ENCODE measurements at regions not wholly inside any gene's neighbourhood (a gene's known extent, or its start where the extent isn't known, plus 50 kb on each side); places are given as distances from the start of the nearest gene placed in this dataset.
A peak's percentile ranks its signal among the peaks of the same experiment; 100 is the strongest.

DNA sequence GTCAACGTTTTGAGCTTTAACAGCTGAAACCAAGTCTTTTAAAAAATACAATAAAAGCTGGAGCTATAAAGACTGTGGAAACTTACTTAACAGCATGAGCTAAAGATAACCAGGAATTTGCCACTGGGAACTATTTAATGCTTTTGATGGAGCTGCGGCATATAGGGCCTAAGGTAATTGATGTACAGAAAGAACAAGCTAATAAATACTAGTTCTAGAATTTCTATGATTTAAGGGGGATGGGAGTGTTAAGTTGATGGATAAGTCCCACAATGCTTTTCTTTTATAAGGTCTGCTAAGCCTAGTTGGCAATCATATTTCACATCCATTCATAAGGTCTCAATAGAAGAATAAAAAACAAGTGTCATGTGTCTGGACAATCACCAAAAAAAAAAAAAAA is 334.0 kb upstream of the DMAC1 start:
- Mint-ChIP-seq H3K27me3 (ENCODE audit: insufficient read depth) (no peaks in the 10 kb centered on the region), H3K9me3 (no peaks in the 10 kb centered on the region), H3K27ac (no peak overlapping the region), H3K4me1 (ENCODE audit: low read depth) (no peaks in the 10 kb centered on the region), H3K4me3 (no peak overlapping the region), H3K36me3 (ENCODE audit: low read depth) (no peaks in the 10 kb centered on the region)
- intact Hi-C loops (cut with micrococcal nuclease), result no loop called here
- DNase-seq (ENCODE audit: low spot score), result no peak

DNA sequence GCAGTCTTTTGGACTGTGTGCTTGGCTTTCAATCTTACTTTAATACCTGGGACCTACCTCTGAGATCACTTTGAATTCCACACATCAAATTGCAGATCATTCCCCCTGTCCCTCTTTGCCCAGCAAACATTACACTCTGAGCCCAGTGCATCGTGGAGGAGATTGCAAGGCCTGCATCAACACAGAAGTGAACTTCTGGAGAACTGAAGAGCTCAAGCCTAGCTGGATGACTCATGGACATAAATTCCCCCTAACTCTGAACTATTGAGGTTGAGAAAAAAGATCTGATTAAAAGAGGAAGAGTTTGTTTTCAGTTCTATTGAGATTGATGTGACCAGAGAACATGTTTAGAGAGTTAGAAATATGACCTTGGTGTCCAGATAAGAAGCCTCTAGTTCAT is 316.0 kb upstream of the DMAC1 start:
- Mint-ChIP-seq H3K4me3 (no peak overlapping the region), H3K4me1 (ENCODE audit: low read depth) (peaks cover 11% of the 10 kb centered on the region), H3K36me3 (ENCODE audit: low read depth) (peaks cover 2% of the 10 kb centered on the region), H3K27me3 (ENCODE audit: insufficient read depth) (no peaks in the 10 kb centered on the region), H3K9me3 (peaks cover 4% of the 10 kb centered on the region), H3K27ac (peak overlapping the region; percentile 49)
- intact Hi-C loops (cut with micrococcal nuclease), result loop anchor here (5.0 kb wide), 1 partner anchor 208 kb away; no protein-coding TSS in a partner anchor
- DNase-seq (ENCODE audit: low spot score), result no peak

GRCh38 chr9:8114826-8115225 is 315.2 kb upstream of the DMAC1 start:
- no peak overlapping the region for H3K27ac Mint-ChIP-seq
- intact Hi-C loops (cut with micrococcal nuclease), result loop anchor here (5.0 kb wide), 1 partner anchor 208 kb away; no protein-coding TSS in a partner anchor
- H3K4me3 Mint-ChIP-seq, result no peak overlapping the region
- peaks cover 4% of the 10 kb centered on the region for H3K9me3 Mint-ChIP-seq
- H3K36me3 Mint-ChIP-seq (ENCODE audit: low read depth), result peaks cover 2% of the 10 kb centered on the region
- peaks cover 11% of the 10 kb centered on the region for H3K4me1 Mint-ChIP-seq (ENCODE audit: low read depth)
- DNase-seq (ENCODE audit: low spot score), result no peak
- H3K27me3 Mint-ChIP-seq (ENCODE audit: insufficient read depth), result no peaks in the 10 kb centered on the region

GRCh38 chr9:8106362-8106761 is 306.8 kb upstream of the DMAC1 start:
- Mint-ChIP-seq H3K27ac (no peak overlapping the region), H3K9me3 (peaks cover 4% of the 10 kb centered on the region), H3K4me1 (ENCODE audit: low read depth) (no peaks in the 10 kb centered on the region), H3K36me3 (ENCODE audit: low read depth) (no peaks in the 10 kb centered on the region), H3K4me3 (no peak overlapping the region), H3K27me3 (ENCODE audit: insufficient read depth) (no peaks in the 10 kb centered on the region)
- DNase-seq (ENCODE audit: low spot score), result no peak
- intact Hi-C loops (cut with micrococcal nuclease), result no loop called here

- no peak for DNase-seq (ENCODE audit: low spot score)
- Mint-ChIP-seq H3K4me1 (ENCODE audit: low read depth) (no peaks in the 10 kb centered on the region), H3K36me3 (ENCODE audit: low read depth) (no peaks in the 10 kb centered on the region), H3K9me3 (peaks cover 8% of the 10 kb centered on the region), H3K4me3 (no peak overlapping the region), H3K27me3 (ENCODE audit: insufficient read depth) (no peaks in the 10 kb centered on the region), H3K27ac (no peak overlapping the region)
- intact Hi-C loops (cut with micrococcal nuclease), result no loop called here
Measured at GRCh38 chr9:8101607-8102006, 302.0 kb upstream of the DMAC1 start.

GRCh38 chr9:8096091-8096490 is 296.5 kb upstream of the DMAC1 start:
- Mint-ChIP-seq H3K36me3 (ENCODE audit: low read depth) (no peaks in the 10 kb centered on the region), H3K4me3 (no peak overlapping the region), H3K27me3 (ENCODE audit: insufficient read depth) (no peaks in the 10 kb centered on the region), H3K27ac (no peak overlapping the region), H3K4me1 (ENCODE audit: low read depth) (no peaks in the 10 kb centered on the region), H3K9me3 (peaks cover 10% of the 10 kb centered on the region)
- intact Hi-C loops (cut with micrococcal nuclease), result no loop called here
- no peak for DNase-seq (ENCODE audit: low spot score)

GRCh38 chr9:8095672-8096086 is 296.1 kb upstream of the DMAC1 start:
- Mint-ChIP-seq H3K27me3 (ENCODE audit: insufficient read depth) (peaks cover under 1% of the 10 kb centered on the region), H3K4me3 (no peak overlapping the region), H3K4me1 (ENCODE audit: low read depth) (no peaks in the 10 kb centered on the region), H3K27ac (no peak overlapping the region), H3K36me3 (ENCODE audit: low read depth) (no peaks in the 10 kb centered on the region), H3K9me3 (peaks cover 10% of the 10 kb centered on the region)
- no peak for DNase-seq (ENCODE audit: low spot score)
- intact Hi-C loops (cut with micrococcal nuclease), result no loop called here

DNA sequence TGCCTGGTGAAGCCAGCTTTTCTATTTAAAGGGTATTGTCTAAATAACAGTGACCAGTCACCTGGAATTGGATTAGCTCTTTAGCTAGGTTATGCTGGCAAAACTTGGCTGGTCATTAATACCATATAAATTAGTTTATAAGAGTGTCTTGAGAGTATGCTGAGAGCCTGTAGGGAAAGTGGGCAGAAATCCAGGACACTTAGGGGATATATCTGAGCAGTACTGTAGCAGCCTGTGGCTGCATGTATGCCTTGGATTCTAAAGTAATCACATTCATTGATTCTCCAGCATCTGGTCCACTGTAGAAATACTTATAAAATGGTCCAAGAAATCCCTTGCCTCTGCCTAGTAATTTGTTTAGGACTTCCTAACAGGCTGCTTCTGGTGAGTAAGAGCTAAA is 288.9 kb upstream of the DMAC1 start:
- intact Hi-C loops (cut with micrococcal nuclease), result no loop called here
- Mint-ChIP-seq H3K4me3 (no peak overlapping the region), H3K27me3 (ENCODE audit: insufficient read depth) (peaks cover 6% of the 10 kb centered on the region), H3K9me3 (no peaks in the 10 kb centered on the region), H3K27ac (no peak overlapping the region), H3K4me1 (ENCODE audit: low read depth) (no peaks in the 10 kb centered on the region), H3K36me3 (ENCODE audit: low read depth) (no peaks in the 10 kb centered on the region)
- DNase-seq (ENCODE audit: low spot score), result no peak

DNA sequence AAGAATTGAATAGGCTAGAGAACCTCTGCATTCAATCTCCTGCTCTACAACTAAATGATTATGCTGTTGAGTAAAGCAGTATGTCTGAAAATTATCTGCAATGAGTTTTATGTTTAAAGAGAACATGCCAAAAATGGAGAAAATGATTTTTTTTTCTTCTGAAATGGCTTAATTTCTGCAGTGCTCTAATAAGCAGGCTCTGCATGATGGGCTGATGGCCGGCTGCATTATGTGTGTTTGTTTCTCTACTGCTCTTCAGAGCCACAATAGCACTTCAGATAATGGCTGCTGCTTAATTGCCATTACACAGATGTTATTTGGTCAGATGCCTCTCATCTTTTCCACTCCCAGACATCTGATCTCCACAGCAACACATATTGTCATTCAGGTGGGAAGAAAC is 286.4 kb upstream of the DMAC1 start:
- intact Hi-C loops (cut with micrococcal nuclease), result no loop called here
- Mint-ChIP-seq H3K27me3 (ENCODE audit: insufficient read depth) (peaks cover 6% of the 10 kb centered on the region), H3K27ac (no peak overlapping the region), H3K9me3 (no peaks in the 10 kb centered on the region), H3K36me3 (ENCODE audit: low read depth) (no peaks in the 10 kb centered on the region), H3K4me3 (no peak overlapping the region), H3K4me1 (ENCODE audit: low read depth) (no peaks in the 10 kb centered on the region)
- no peak for DNase-seq (ENCODE audit: low spot score)

DNA sequence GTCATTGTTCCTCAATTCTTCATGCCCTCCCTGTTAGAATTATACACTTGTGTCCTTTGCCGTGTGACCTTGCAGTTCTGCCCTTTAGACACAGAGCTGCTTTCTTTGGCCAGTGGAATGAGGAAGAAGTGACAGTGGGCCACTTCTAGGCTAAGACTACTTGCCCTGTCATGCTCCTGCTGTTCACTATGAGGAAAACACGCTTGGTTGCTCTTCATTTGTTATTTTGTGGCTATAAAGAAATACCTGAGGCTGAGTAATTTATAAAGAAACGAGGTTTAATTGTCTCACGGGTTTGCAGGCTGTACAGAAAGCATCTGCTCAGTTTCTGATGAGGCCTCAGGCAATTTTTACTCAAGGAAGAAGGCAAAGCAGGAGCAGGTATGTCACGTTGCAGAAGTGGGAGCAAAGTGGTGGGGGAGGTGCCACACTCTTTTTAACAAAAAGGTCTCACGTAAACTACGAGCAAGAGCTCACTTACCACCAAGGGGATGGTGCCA is 279.1 kb upstream of the DMAC1 start:
- Mint-ChIP-seq H3K27me3 (ENCODE audit: insufficient read depth) (no peaks in the 10 kb centered on the region), H3K9me3 (peaks cover 4% of the 10 kb centered on the region), H3K27ac (no peak overlapping the region), H3K4me3 (no peak overlapping the region), H3K4me1 (ENCODE audit: low read depth) (no peaks in the 10 kb centered on the region), H3K36me3 (ENCODE audit: low read depth) (no peaks in the 10 kb centered on the region)
- intact Hi-C loops (cut with micrococcal nuclease), result no loop called here
- no peak for DNase-seq (ENCODE audit: low spot score)

- Mint-ChIP-seq H3K4me1 (ENCODE audit: low read depth) (no peaks in the 10 kb centered on the region), H3K36me3 (ENCODE audit: low read depth) (no peaks in the 10 kb centered on the region), H3K4me3 (no peak overlapping the region), H3K27me3 (ENCODE audit: insufficient read depth) (no peaks in the 10 kb centered on the region), H3K9me3 (peaks cover 4% of the 10 kb centered on the region), H3K27ac (no peak overlapping the region)
- no peak for DNase-seq (ENCODE audit: low spot score)
- intact Hi-C loops (cut with micrococcal nuclease), result no loop called here
Measured at GRCh38 chr9:8074713-8075286, 275.2 kb upstream of the DMAC1 start.

DNA sequence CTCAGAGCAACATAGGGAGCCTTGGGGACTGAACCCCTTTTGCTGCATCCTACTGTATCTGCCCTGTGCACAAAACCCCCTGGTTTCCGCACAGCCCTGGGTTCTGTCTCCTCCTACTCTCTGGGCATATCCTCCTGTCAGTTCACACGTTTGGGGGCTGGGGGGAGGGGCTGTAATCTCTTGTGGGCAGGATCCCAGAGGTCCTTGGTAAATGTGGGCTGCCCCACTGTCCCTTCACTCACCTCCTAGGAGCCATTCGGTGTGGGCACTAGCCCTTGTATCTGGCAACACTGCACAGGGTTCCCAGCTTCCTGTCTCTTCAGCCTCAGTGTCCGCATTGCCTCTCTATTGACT is 271.8 kb upstream of the DMAC1 start:
- intact Hi-C loops (cut with micrococcal nuclease), result no loop called here
- no peaks in the 10 kb centered on the region for H3K4me1 Mint-ChIP-seq (ENCODE audit: low read depth)
- H3K27me3 Mint-ChIP-seq (ENCODE audit: insufficient read depth), result no peaks in the 10 kb centered on the region
- no peak overlapping the region for H3K4me3 Mint-ChIP-seq
- no peak for DNase-seq (ENCODE audit: low spot score)
- H3K27ac Mint-ChIP-seq, result no peak overlapping the region
- no peaks in the 10 kb centered on the region for H3K36me3 Mint-ChIP-seq (ENCODE audit: low read depth)
- no peaks in the 10 kb centered on the region for H3K9me3 Mint-ChIP-seq

- H3K27me3 Mint-ChIP-seq (ENCODE audit: insufficient read depth), result no peaks in the 10 kb centered on the region
- H3K9me3 Mint-ChIP-seq, result no peaks in the 10 kb centered on the region
- intact Hi-C loops (cut with micrococcal nuclease), result no loop called here
- DNase-seq (ENCODE audit: low spot score), result no peak
- no peak overlapping the region for H3K4me3 Mint-ChIP-seq
- no peak overlapping the region for H3K27ac Mint-ChIP-seq
- no peaks in the 10 kb centered on the region for H3K4me1 Mint-ChIP-seq (ENCODE audit: low read depth)
- H3K36me3 Mint-ChIP-seq (ENCODE audit: low read depth), result no peaks in the 10 kb centered on the region
Measured at GRCh38 chr9:8070779-8071444, 271.3 kb upstream of the DMAC1 start.

DNA sequence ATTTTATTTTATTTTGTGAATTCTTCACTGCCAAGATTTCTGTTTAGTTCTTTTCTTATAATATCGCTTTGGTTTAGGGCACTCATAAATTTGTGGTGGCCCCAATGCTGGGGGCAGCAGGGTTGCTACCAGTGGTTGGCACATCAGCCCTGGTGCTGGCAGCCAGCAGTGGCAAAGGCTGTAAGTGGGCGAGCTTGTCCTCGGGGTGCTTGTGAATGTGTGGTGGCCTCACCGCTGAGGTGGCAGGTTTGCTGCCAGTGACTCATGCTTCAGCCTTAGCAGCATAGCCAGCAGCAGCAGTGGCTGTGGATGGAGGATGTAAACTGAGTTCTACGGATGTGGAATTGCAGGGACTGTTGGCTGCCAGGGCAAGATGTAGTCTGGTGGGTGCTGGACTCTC is 262.9 kb upstream of the DMAC1 start:
- peaks cover 6% of the 10 kb centered on the region for H3K9me3 Mint-ChIP-seq
- H3K27ac Mint-ChIP-seq, result no peak overlapping the region
- H3K4me1 Mint-ChIP-seq (ENCODE audit: low read depth), result no peaks in the 10 kb centered on the region
- no peak overlapping the region for H3K4me3 Mint-ChIP-seq
- H3K36me3 Mint-ChIP-seq (ENCODE audit: low read depth), result no peaks in the 10 kb centered on the region
- DNase-seq (ENCODE audit: low spot score), result no peak
- H3K27me3 Mint-ChIP-seq (ENCODE audit: insufficient read depth), result peaks cover 4% of the 10 kb centered on the region
- intact Hi-C loops (cut with micrococcal nuclease), result no loop called here
